ENCODE measurements at regions not wholly inside any gene's neighbourhood (a gene's known extent, or its start where the extent isn't known, plus 50 kb on each side); places are given as distances from the start of the nearest gene placed in this dataset.

GRCh38 chr1:82560566-82560965, 759.8 kb downstream of the ADGRL2 start:
- Histone ChIP-seq H3K36me3 (ENCODE audit: insufficient read depth, low read length) (no peaks in the 10 kb centered on the region), H3K27ac (ENCODE audit: low read length) (no peak overlapping the region), H3K27me3 (ENCODE audit: low read length) (no peaks in the 10 kb centered on the region), H3K9ac (ENCODE audit: low read length) (no peak overlapping the region), H3K4me3 (ENCODE audit: low read length) (no peak overlapping the region), H3K79me2 (ENCODE audit: low read length) (no peaks in the 10 kb centered on the region), H3K4me2 (ENCODE audit: low read depth, low read length, poor library complexity, severe bottlenecking) (no peak overlapping the region), H3K9me2 (replicated peaks; ENCODE audit: insufficient read depth, low read length) (no peaks in the 10 kb centered on the region), H2AFZ (ENCODE audit: low read length) (no peak overlapping the region), H3K9me3 (ENCODE audit: low read length) (peaks cover 14% of the 10 kb centered on the region), H3K4me1 (ENCODE audit: low read length) (no peaks in the 10 kb centered on the region), H4K20me1 (ENCODE audit: insufficient read depth, low read depth, low read length) (no peaks in the 10 kb centered on the region)
- DNase-seq: no peak

- no peak overlapping the region for H3K9ac ChIP-seq (ENCODE audit: low read length)
- H3K79me2 ChIP-seq (ENCODE audit: low read length): no peaks in the 10 kb centered on the region
- H3K36me3 ChIP-seq (ENCODE audit: insufficient read depth, low read length): no peaks in the 10 kb centered on the region
- H3K27ac ChIP-seq (ENCODE audit: low read length): no peak overlapping the region
- H2AFZ ChIP-seq (ENCODE audit: low read length): no peak overlapping the region
- H3K9me2 ChIP-seq (replicated peaks; ENCODE audit: insufficient read depth, low read length): no peaks in the 10 kb centered on the region
- H3K4me1 ChIP-seq (ENCODE audit: low read length): no peaks in the 10 kb centered on the region
- DNase-seq: no peak
- no peaks in the 10 kb centered on the region for H3K27me3 ChIP-seq (ENCODE audit: low read length)
- H4K20me1 ChIP-seq (ENCODE audit: insufficient read depth, low read depth, low read length): no peaks in the 10 kb centered on the region
- H3K4me3 ChIP-seq (ENCODE audit: low read length): no peak overlapping the region
- no peak overlapping the region for H3K4me2 ChIP-seq (ENCODE audit: low read depth, low read length, poor library complexity, severe bottlenecking)
- peaks cover 18% of the 10 kb centered on the region for H3K9me3 ChIP-seq (ENCODE audit: low read length)
Measured at GRCh38 chr1:82555501-82555900, 754.8 kb downstream of the ADGRL2 start.

- DNase-seq: no peak
- Histone ChIP-seq H3K4me1 (ENCODE audit: low read length) (no peaks in the 10 kb centered on the region), H3K79me2 (ENCODE audit: low read length) (no peaks in the 10 kb centered on the region), H3K9ac (ENCODE audit: low read length) (no peak overlapping the region), H3K4me3 (ENCODE audit: low read length) (no peak overlapping the region), H3K9me2 (replicated peaks; ENCODE audit: insufficient read depth, low read length) (no peaks in the 10 kb centered on the region), H3K27ac (ENCODE audit: low read length) (no peak overlapping the region), H3K4me2 (ENCODE audit: low read depth, low read length, poor library complexity, severe bottlenecking) (no peak overlapping the region), H3K27me3 (ENCODE audit: low read length) (no peaks in the 10 kb centered on the region), H3K9me3 (ENCODE audit: low read length) (peaks cover 24% of the 10 kb centered on the region), H4K20me1 (ENCODE audit: insufficient read depth, low read depth, low read length) (no peaks in the 10 kb centered on the region), H3K36me3 (ENCODE audit: insufficient read depth, low read length) (no peaks in the 10 kb centered on the region), H2AFZ (ENCODE audit: low read length) (no peak overlapping the region)
Measured at GRCh38 chr1:82549841-82550240, 749.1 kb downstream of the ADGRL2 start.

- Histone ChIP-seq H3K27me3 (ENCODE audit: low read length) (no peaks in the 10 kb centered on the region), H3K9ac (ENCODE audit: low read length) (no peak overlapping the region), H3K27ac (ENCODE audit: low read length) (no peak overlapping the region), H3K9me3 (ENCODE audit: low read length) (peaks cover 43% of the 10 kb centered on the region), H3K4me2 (ENCODE audit: low read depth, low read length, poor library complexity, severe bottlenecking) (no peak overlapping the region), H3K36me3 (ENCODE audit: insufficient read depth, low read length) (no peaks in the 10 kb centered on the region), H4K20me1 (ENCODE audit: insufficient read depth, low read depth, low read length) (no peaks in the 10 kb centered on the region), H2AFZ (ENCODE audit: low read length) (no peak overlapping the region), H3K4me1 (ENCODE audit: low read length) (no peaks in the 10 kb centered on the region), H3K9me2 (replicated peaks; ENCODE audit: insufficient read depth, low read length) (no peaks in the 10 kb centered on the region), H3K79me2 (ENCODE audit: low read length) (no peaks in the 10 kb centered on the region), H3K4me3 (ENCODE audit: low read length) (no peak overlapping the region)
- no peak for DNase-seq
Measured at GRCh38 chr1:82542766-82543165, 742.0 kb downstream of the ADGRL2 start.

- DNase-seq: no peak
- H4K20me1 ChIP-seq (ENCODE audit: insufficient read depth, low read depth, low read length): no peaks in the 10 kb centered on the region
- H3K4me1 ChIP-seq (ENCODE audit: low read length): no peaks in the 10 kb centered on the region
- peaks cover 41% of the 10 kb centered on the region for H3K9me3 ChIP-seq (ENCODE audit: low read length)
- no peak overlapping the region for H3K4me2 ChIP-seq (ENCODE audit: low read depth, low read length, poor library complexity, severe bottlenecking)
- no peaks in the 10 kb centered on the region for H3K36me3 ChIP-seq (ENCODE audit: insufficient read depth, low read length)
- no peaks in the 10 kb centered on the region for H3K9me2 ChIP-seq (replicated peaks; ENCODE audit: insufficient read depth, low read length)
- no peak overlapping the region for H3K9ac ChIP-seq (ENCODE audit: low read length)
- H3K27ac ChIP-seq (ENCODE audit: low read length): no peak overlapping the region
- no peak overlapping the region for H2AFZ ChIP-seq (ENCODE audit: low read length)
- H3K27me3 ChIP-seq (ENCODE audit: low read length): no peaks in the 10 kb centered on the region
- H3K79me2 ChIP-seq (ENCODE audit: low read length): no peaks in the 10 kb centered on the region
- no peak overlapping the region for H3K4me3 ChIP-seq (ENCODE audit: low read length)
Measured at GRCh38 chr1:82542141-82542540, 741.4 kb downstream of the ADGRL2 start.

- no peak overlapping the region for H3K4me3 ChIP-seq (ENCODE audit: low read length)
- H3K9me2 ChIP-seq (replicated peaks; ENCODE audit: insufficient read depth, low read length): no peaks in the 10 kb centered on the region
Measured at GRCh38 chr1:82540006-82540405, 739.3 kb downstream of the ADGRL2 start.

GRCh38 chr1:82538876-82539275, 738.1 kb downstream of the ADGRL2 start:
- H3K27me3 ChIP-seq (ENCODE audit: low read length): no peaks in the 10 kb centered on the region
- H3K9me2 ChIP-seq (replicated peaks; ENCODE audit: insufficient read depth, low read length): no peaks in the 10 kb centered on the region
- H3K36me3 ChIP-seq (ENCODE audit: insufficient read depth, low read length): no peaks in the 10 kb centered on the region
- DNase-seq: no peak
- H3K27ac ChIP-seq (ENCODE audit: low read length): no peak overlapping the region
- no peak overlapping the region for H3K4me2 ChIP-seq (ENCODE audit: low read depth, low read length, poor library complexity, severe bottlenecking)
- H2AFZ ChIP-seq (ENCODE audit: low read length): no peak overlapping the region
- H3K4me3 ChIP-seq (ENCODE audit: low read length): no peak overlapping the region
- no peaks in the 10 kb centered on the region for H3K79me2 ChIP-seq (ENCODE audit: low read length)
- H3K9me3 ChIP-seq (ENCODE audit: low read length): peaks cover 32% of the 10 kb centered on the region
- H4K20me1 ChIP-seq (ENCODE audit: insufficient read depth, low read depth, low read length): no peaks in the 10 kb centered on the region
- H3K4me1 ChIP-seq (ENCODE audit: low read length): no peaks in the 10 kb centered on the region
- H3K9ac ChIP-seq (ENCODE audit: low read length): no peak overlapping the region

More at GRCh38 chr1:82540006-82540405, 739.3 kb downstream of the ADGRL2 start:
- H2AFZ ChIP-seq (ENCODE audit: low read length): no peak overlapping the region
- H3K9ac ChIP-seq (ENCODE audit: low read length): no peak overlapping the region
- H3K36me3 ChIP-seq (ENCODE audit: insufficient read depth, low read length): no peaks in the 10 kb centered on the region
- DNase-seq: no peak
- H3K79me2 ChIP-seq (ENCODE audit: low read length): no peaks in the 10 kb centered on the region
- H3K4me2 ChIP-seq (ENCODE audit: low read depth, low read length, poor library complexity, severe bottlenecking): no peak overlapping the region
- peaks cover 39% of the 10 kb centered on the region for H3K9me3 ChIP-seq (ENCODE audit: low read length)
- no peaks in the 10 kb centered on the region for H3K27me3 ChIP-seq (ENCODE audit: low read length)
- H3K27ac ChIP-seq (ENCODE audit: low read length): no peak overlapping the region
- H3K4me1 ChIP-seq (ENCODE audit: low read length): no peaks in the 10 kb centered on the region
- H4K20me1 ChIP-seq (ENCODE audit: insufficient read depth, low read depth, low read length): no peaks in the 10 kb centered on the region

GRCh38 chr1:82534996-82535395, 734.3 kb downstream of the ADGRL2 start:
- Histone ChIP-seq H3K79me2 (ENCODE audit: low read length) (no peaks in the 10 kb centered on the region), H3K9me3 (ENCODE audit: low read length) (peaks cover 20% of the 10 kb centered on the region), H3K9ac (ENCODE audit: low read length) (no peak overlapping the region), H3K4me3 (ENCODE audit: low read length) (no peak overlapping the region), H4K20me1 (ENCODE audit: insufficient read depth, low read depth, low read length) (no peaks in the 10 kb centered on the region), H2AFZ (ENCODE audit: low read length) (no peak overlapping the region), H3K36me3 (ENCODE audit: insufficient read depth, low read length) (no peaks in the 10 kb centered on the region), H3K9me2 (replicated peaks; ENCODE audit: insufficient read depth, low read length) (no peaks in the 10 kb centered on the region), H3K4me2 (ENCODE audit: low read depth, low read length, poor library complexity, severe bottlenecking) (no peak overlapping the region), H3K27me3 (ENCODE audit: low read length) (no peaks in the 10 kb centered on the region), H3K27ac (ENCODE audit: low read length) (no peak overlapping the region), H3K4me1 (ENCODE audit: low read length) (no peaks in the 10 kb centered on the region)
- DNase-seq: no peak

GRCh38 chr1:82525378-82525777, 724.6 kb downstream of the ADGRL2 start:
- Histone ChIP-seq H2AFZ (ENCODE audit: low read length) (no peak overlapping the region), H4K20me1 (ENCODE audit: insufficient read depth, low read depth, low read length) (no peaks in the 10 kb centered on the region), H3K27me3 (ENCODE audit: low read length) (no peaks in the 10 kb centered on the region), H3K36me3 (ENCODE audit: insufficient read depth, low read length) (no peaks in the 10 kb centered on the region), H3K9me2 (replicated peaks; ENCODE audit: insufficient read depth, low read length) (no peaks in the 10 kb centered on the region), H3K4me3 (ENCODE audit: low read length) (no peak overlapping the region), H3K9ac (ENCODE audit: low read length) (no peak overlapping the region), H3K4me2 (ENCODE audit: low read depth, low read length, poor library complexity, severe bottlenecking) (no peak overlapping the region), H3K79me2 (ENCODE audit: low read length) (no peaks in the 10 kb centered on the region), H3K27ac (ENCODE audit: low read length) (no peak overlapping the region), H3K4me1 (ENCODE audit: low read length) (no peaks in the 10 kb centered on the region), H3K9me3 (ENCODE audit: low read length) (peaks cover 6% of the 10 kb centered on the region; the same call in 1 of the 2 replicates)
- no peak for DNase-seq
